22Rv1 (cell line): ENCODE measurements at regions not wholly inside any gene's neighbourhood (a gene's known extent, or its start where the extent isn't known, plus 50 kb on each side); places are given as distances from the start of the nearest gene placed in this dataset.

ENCODE experiments used
- ZFX ChIP-seq: fragments of 450-650 bp; IDR thresholded peaks from 2 replicates; pipeline ENCODE4 v1.6.1; 2017; ENCODE audit warnings: antibody characterized with exemption, borderline replicate concordance
- TF ChIP-seq, protein P1 (sequence below): fragments of 450-650 bp; IDR thresholded peaks from 2 replicates; pipeline ENCODE4 v1.5.1; 2017; ENCODE audit warnings: mild to moderate bottlenecking

GRCh38 chr12:96104566-96104965, 69.2 kb upstream of the LTA4H start:
- TF ChIP-seq, protein P1, sequence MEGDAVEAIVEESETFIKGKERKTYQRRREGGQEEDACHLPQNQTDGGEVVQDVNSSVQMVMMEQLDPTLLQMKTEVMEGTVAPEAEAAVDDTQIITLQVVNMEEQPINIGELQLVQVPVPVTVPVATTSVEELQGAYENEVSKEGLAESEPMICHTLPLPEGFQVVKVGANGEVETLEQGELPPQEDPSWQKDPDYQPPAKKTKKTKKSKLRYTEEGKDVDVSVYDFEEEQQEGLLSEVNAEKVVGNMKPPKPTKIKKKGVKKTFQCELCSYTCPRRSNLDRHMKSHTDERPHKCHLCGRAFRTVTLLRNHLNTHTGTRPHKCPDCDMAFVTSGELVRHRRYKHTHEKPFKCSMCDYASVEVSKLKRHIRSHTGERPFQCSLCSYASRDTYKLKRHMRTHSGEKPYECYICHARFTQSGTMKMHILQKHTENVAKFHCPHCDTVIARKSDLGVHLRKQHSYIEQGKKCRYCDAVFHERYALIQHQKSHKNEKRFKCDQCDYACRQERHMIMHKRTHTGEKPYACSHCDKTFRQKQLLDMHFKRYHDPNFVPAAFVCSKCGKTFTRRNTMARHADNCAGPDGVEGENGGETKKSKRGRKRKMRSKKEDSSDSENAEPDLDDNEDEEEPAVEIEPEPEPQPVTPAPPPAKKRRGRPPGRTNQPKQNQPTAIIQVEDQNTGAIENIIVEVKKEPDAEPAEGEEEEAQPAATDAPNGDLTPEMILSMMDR, result no peak
- no peak for TF ChIP-seq ZFX
